Uterus (tissue), 3 donors: ENCODE measurements at regions not wholly inside any gene's neighbourhood (a gene's known extent, or its start where the extent isn't known, plus 50 kb on each side); places are given as distances from the start of the nearest gene placed in this dataset.

Source experiments
- DNase-seq, 2 donors: peaks; one replicate each; pipeline ENCODE4 v3.0.0-alpha.2; 2019 to 2020
- H3K27ac ChIP-seq, 2 donors: fragments of 200-600 bp; sonication (generic); 1 replicate in 1 of 2; 2 replicates in 1 of 2; pipeline ENCODE4 v1.5.1; 2016 to 2018
- H3K27me3 ChIP-seq, 2 donors: fragments of 200-600 bp; sonication (generic); one replicate each; pipeline ENCODE4 v1.5.1; 2018 to 2019; ENCODE audit warnings: control low read depth in 1 of 2
- H3K36me3 ChIP-seq, 2 donors: fragments of 200-600 bp; sonication (generic); one replicate each; pipeline ENCODE4 v1.5.1; 2019; ENCODE audit warnings: control low read depth in 1 of 2
- H3K4me1 ChIP-seq, 2 donors: fragments of 200-600 bp; sonication (generic); one replicate each; pipeline ENCODE4 v1.5.1; 2018 to 2019; ENCODE audit warnings: control low read depth in 1 of 2
- H3K4me3 ChIP-seq, 2 donors: fragments of 200-600 bp; sonication (generic); 1 replicate in 1 of 2; 2 replicates in 1 of 2; pipeline ENCODE4 v1.5.1; 2018 to 2019; ENCODE audit warnings: mild to moderate bottlenecking in 1 of 2
- H3K9me3 ChIP-seq, 2 donors: fragments of 200-600 bp; sonication (generic); one replicate each; pipeline ENCODE4 v1.5.1; 2019; ENCODE audit warnings: control low read depth in 1 of 2
- POLR2A ChIP-seq, 2 donors: fragments of 450-650 bp; IDR thresholded peaks; one replicate each; pipeline ENCODE4 v1.6.1; 2016; ENCODE audit warnings: antibody characterized with exemption in 2 of 2, mild to moderate bottlenecking in 1 of 2, moderate library complexity in 1 of 2
- intact Hi-C: fragments of 100-400 bp; cut with DNase I; formaldehyde crosslinking; loops from one replicate; pipeline ENCODE4 v1.15.1; 2023; ENCODE audit warnings: low total_unique reads
- TF ChIP-seq, protein P1 (sequence below), 4 experiments: fragments of 200-600 bp in 2 of 4; fragments of 450-650 bp in 2 of 4; sonication (generic) in 2 of 4; IDR thresholded peaks; one replicate each; pipeline ENCODE4 v1.5.1; 2016 to 2019; ENCODE audit warnings: antibody characterized with exemption in 4 of 4, mild to moderate bottlenecking in 2 of 4, moderate library complexity in 1 of 4
- donor health status: DM: yes; HTN: yes; CAD: no.

DNA sequence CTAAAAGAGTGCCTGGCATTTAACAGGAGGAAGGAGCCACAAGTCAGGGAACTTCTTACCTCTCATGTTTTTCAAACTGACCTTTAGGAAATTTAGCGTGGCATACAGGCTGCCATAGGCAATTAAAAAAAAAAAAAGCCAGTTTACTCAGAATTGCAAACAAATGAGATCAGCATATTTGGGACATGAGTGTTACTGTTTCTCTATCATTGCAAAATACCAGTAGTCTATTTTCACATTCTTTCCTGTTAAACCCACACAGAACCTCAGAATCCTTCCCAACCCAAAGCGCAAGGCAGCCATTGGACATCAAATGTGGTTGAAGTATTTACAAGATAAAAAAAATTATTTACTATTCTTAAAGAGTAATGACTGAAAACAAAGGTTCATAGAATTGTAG lies 366.4 kb upstream of the DYNLRB2 start:
- Histone ChIP-seq H3K27me3 (no peaks in the 10 kb centered on the region), H3K4me3 (no peak overlapping the region), H3K27ac (no peak overlapping the region), H3K36me3 (no peaks in the 10 kb centered on the region), H3K9me3 (no peaks in the 10 kb centered on the region), H3K4me1 (no peaks in the 10 kb centered on the region)
- intact Hi-C loops, result no loop called here
- DNase-seq, result no peak
- TF ChIP-seq POLR2A (IDR thresholded peaks at IDR 0.05), result no peak
- TF ChIP-seq, protein P1, sequence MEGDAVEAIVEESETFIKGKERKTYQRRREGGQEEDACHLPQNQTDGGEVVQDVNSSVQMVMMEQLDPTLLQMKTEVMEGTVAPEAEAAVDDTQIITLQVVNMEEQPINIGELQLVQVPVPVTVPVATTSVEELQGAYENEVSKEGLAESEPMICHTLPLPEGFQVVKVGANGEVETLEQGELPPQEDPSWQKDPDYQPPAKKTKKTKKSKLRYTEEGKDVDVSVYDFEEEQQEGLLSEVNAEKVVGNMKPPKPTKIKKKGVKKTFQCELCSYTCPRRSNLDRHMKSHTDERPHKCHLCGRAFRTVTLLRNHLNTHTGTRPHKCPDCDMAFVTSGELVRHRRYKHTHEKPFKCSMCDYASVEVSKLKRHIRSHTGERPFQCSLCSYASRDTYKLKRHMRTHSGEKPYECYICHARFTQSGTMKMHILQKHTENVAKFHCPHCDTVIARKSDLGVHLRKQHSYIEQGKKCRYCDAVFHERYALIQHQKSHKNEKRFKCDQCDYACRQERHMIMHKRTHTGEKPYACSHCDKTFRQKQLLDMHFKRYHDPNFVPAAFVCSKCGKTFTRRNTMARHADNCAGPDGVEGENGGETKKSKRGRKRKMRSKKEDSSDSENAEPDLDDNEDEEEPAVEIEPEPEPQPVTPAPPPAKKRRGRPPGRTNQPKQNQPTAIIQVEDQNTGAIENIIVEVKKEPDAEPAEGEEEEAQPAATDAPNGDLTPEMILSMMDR (IDR thresholded peaks at IDR 0.05), result no peak

DNA sequence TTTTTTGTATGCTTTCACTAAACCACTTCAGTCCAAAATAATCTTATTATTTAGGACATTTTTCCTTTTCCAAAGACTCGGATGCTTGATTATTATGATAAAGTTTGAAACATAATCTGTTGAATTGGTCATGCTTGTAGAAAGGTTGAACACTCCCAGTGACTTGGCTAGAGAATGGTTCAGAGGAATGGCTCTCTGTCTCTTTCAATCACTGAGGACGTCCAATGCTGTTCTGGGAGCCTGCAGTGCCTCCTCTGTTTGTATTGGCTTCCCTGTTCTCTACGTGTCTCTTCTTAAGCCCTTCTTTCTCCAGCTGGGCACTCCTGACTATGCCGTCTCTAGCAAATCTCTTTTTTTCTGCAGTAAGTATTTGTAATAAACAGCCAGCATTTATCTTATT lies 369.0 kb upstream of the DYNLRB2 start:
- intact Hi-C loops, result no loop called here
- H3K27ac ChIP-seq, result no peak overlapping the region
- no peak overlapping the region for H3K4me3 ChIP-seq
- H3K27me3 ChIP-seq, result no peaks in the 10 kb centered on the region
- H3K36me3 ChIP-seq, result no peaks in the 10 kb centered on the region
- no peak for TF ChIP-seq POLR2A (IDR thresholded peaks at IDR 0.05)
- TF ChIP-seq, protein P1 (IDR thresholded peaks at IDR 0.05), result no peak
- H3K4me1 ChIP-seq, result no peaks in the 10 kb centered on the region
- no peaks in the 10 kb centered on the region for H3K9me3 ChIP-seq
- DNase-seq, result no peak

DNA sequence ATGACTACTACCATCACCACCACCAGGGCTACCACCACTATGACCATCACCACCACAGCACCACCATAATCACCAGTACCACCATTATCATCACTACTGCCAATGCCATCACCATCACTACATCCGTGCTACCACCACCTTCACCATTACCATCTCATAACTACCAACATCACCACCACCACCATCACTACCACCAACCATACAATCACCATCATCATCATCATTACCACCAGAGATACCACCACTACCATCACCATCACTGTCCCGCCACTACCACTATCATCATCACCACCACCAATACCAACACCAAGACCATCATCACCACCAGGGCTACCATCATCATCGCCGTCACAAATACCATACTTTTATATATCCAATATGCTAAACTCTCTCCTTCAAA lies 369.6 kb upstream of the DYNLRB2 start:
- Histone ChIP-seq H3K27me3 (no peaks in the 10 kb centered on the region), H3K36me3 (no peaks in the 10 kb centered on the region), H3K9me3 (no peaks in the 10 kb centered on the region), H3K4me3 (no peak overlapping the region), H3K27ac (no peak overlapping the region), H3K4me1 (no peaks in the 10 kb centered on the region)
- no peak for DNase-seq
- no peak for TF ChIP-seq POLR2A (IDR thresholded peaks at IDR 0.05)
- TF ChIP-seq, protein P1 (IDR thresholded peaks at IDR 0.05), result no peak
- intact Hi-C loops, result no loop called here

DNA sequence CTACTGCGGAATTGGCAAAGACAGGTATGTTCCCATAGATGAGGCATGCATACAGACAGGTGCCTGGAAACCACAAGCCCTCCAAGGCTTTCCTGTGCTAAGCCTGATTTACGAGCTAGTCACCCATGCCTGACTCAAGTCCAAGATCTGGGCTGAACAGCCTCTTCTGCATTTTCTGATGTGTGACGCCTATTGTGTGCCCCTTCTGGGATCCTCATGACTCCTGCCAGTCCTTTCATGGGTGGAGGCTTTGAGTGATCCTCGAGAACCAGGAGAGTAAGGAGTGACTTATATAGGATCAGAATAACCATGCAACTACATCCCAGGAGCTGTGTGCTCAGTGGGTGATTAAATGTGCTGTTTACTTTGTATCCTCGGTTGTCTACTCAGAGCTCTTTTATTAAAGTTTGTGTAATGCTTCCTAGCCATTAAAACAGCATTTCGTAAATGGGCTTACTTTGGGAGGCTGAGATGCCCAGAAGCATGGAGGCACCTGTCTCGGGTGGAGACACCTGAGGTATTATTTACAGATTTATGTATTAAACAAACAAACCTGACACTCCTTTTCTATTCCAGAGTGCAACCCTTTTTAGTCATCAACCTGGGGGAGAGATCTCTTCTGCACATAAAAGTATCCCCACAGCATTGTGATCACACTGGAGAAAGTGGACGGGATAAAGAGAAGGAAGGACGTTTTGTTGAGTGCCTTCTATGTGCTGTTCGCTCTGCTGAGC lies 373.0 kb upstream of the DYNLRB2 start:
- DNase-seq, result no peak
- Histone ChIP-seq H3K27ac (no peak overlapping the region), H3K9me3 (peaks cover 0 to 2% of the 10 kb centered on the region in 2 donors), H3K36me3 (no peaks in the 10 kb centered on the region), H3K4me1 (no peaks in the 10 kb centered on the region), H3K4me3 (no peak overlapping the region), H3K27me3 (no peaks in the 10 kb centered on the region)
- TF ChIP-seq POLR2A (IDR thresholded peaks at IDR 0.05), result no peak
- TF ChIP-seq, protein P1 (IDR thresholded peaks at IDR 0.05), result no peak
- intact Hi-C loops, result no loop called here

DNA sequence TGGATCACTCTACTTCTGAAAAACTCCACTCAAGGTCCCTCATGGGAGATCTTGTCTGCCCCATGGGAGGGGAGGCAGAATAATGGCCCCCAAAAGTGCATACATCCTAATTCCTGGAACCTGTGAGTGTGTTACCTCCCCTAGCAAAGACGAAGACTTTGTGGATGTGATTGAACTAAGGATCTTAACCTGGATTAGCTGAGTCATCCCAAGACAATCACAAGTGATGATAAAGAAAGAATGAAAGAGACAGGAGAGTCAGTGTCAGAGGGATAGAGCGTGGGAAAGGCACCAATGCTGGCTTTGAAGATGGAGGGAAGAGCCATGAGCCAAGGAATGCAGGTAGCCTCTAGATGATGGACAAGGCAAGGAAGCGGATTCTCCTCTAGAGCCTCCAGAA lies 374.7 kb upstream of the DYNLRB2 start:
- H3K27me3 ChIP-seq, result no peaks in the 10 kb centered on the region
- DNase-seq, result no peak
- TF ChIP-seq POLR2A (IDR thresholded peaks at IDR 0.05), result no peak
- TF ChIP-seq, protein P1 (IDR thresholded peaks at IDR 0.05), result no peak
- H3K4me3 ChIP-seq, result no peak overlapping the region
- H3K4me1 ChIP-seq, result no peaks in the 10 kb centered on the region
- no peaks in the 10 kb centered on the region for H3K36me3 ChIP-seq
- intact Hi-C loops, result no loop called here
- H3K9me3 ChIP-seq, result peaks cover 0 to 2% of the 10 kb centered on the region in 2 donors
- no peak overlapping the region for H3K27ac ChIP-seq
